ENCODE measurements at regions not wholly inside any gene's neighbourhood (a gene's known extent, or its start where the extent isn't known, plus 50 kb on each side); places are given as distances from the start of the nearest gene placed in this dataset.

DNA sequence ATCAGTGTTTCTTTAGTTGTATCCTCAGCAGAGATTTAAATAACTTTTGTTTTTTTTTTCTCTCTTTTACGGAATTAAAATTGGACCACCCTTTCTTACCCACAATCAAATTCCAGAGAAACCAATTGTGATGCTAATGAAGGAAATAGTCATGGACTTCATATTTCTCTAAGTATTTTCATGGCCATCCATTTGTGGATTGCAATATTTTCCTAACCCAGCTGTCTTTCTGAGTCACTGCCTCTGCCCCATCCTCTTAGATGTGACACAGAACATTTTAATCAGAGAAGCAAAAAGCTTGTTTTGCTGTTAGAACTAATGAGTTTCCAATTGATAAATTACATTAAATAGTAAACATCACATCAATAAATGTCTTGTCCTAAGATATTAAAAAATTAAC is 405.5 kb upstream of the ADGRB3 start:
- TF ChIP-seq CREB1 (IDR thresholded peaks at IDR 0.05; ENCODE audit: low read depth) (no peak), EGR1 (IDR thresholded peaks at IDR 0.05) (no peak), TEAD4 (IDR thresholded peaks at IDR 0.05) (no peak), RAD21 (IDR thresholded peaks at IDR 0.05; ENCODE audit: low read depth) (no peak), TAF1 (IDR thresholded peaks at IDR 0.05; ENCODE audit: low read depth) (no peak), EP300 (IDR thresholded peaks at IDR 0.05; ENCODE audit: borderline replicate concordance) (no peak), TCF12 (IDR thresholded peaks at IDR 0.05; ENCODE audit: low read depth) (no peak), FOXM1 (IDR thresholded peaks at IDR 0.05; ENCODE audit: borderline replicate concordance, low read depth) (no peak), YY1 (IDR thresholded peaks at IDR 0.05; ENCODE audit: low read depth) (no peak), ZBTB7A (IDR thresholded peaks at IDR 0.05; ENCODE audit: low read depth) (no peak), NFIC (IDR thresholded peaks at IDR 0.05) (no peak), CEBPB (IDR thresholded peaks at IDR 0.05) (no peak)
- TF ChIP-seq, protein P1, sequence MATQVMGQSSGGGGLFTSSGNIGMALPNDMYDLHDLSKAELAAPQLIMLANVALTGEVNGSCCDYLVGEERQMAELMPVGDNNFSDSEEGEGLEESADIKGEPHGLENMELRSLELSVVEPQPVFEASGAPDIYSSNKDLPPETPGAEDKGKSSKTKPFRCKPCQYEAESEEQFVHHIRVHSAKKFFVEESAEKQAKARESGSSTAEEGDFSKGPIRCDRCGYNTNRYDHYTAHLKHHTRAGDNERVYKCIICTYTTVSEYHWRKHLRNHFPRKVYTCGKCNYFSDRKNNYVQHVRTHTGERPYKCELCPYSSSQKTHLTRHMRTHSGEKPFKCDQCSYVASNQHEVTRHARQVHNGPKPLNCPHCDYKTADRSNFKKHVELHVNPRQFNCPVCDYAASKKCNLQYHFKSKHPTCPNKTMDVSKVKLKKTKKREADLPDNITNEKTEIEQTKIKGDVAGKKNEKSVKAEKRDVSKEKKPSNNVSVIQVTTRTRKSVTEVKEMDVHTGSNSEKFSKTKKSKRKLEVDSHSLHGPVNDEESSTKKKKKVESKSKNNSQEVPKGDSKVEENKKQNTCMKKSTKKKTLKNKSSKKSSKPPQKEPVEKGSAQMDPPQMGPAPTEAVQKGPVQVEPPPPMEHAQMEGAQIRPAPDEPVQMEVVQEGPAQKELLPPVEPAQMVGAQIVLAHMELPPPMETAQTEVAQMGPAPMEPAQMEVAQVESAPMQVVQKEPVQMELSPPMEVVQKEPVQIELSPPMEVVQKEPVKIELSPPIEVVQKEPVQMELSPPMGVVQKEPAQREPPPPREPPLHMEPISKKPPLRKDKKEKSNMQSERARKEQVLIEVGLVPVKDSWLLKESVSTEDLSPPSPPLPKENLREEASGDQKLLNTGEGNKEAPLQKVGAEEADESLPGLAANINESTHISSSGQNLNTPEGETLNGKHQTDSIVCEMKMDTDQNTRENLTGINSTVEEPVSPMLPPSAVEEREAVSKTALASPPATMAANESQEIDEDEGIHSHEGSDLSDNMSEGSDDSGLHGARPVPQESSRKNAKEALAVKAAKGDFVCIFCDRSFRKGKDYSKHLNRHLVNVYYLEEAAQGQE (IDR thresholded peaks at IDR 0.05; ENCODE audit: low read depth), result no peak
- TF ChIP-seq, protein P2, sequence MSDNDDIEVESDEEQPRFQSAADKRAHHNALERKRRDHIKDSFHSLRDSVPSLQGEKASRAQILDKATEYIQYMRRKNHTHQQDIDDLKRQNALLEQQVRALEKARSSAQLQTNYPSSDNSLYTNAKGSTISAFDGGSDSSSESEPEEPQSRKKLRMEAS (IDR thresholded peaks at IDR 0.05), result no peak
- TF ChIP-seq, protein P3, sequence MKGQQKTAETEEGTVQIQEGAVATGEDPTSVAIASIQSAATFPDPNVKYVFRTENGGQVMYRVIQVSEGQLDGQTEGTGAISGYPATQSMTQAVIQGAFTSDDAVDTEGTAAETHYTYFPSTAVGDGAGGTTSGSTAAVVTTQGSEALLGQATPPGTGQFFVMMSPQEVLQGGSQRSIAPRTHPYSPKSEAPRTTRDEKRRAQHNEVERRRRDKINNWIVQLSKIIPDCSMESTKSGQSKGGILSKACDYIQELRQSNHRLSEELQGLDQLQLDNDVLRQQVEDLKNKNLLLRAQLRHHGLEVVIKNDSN (IDR thresholded peaks at IDR 0.05), result no peak

DNA sequence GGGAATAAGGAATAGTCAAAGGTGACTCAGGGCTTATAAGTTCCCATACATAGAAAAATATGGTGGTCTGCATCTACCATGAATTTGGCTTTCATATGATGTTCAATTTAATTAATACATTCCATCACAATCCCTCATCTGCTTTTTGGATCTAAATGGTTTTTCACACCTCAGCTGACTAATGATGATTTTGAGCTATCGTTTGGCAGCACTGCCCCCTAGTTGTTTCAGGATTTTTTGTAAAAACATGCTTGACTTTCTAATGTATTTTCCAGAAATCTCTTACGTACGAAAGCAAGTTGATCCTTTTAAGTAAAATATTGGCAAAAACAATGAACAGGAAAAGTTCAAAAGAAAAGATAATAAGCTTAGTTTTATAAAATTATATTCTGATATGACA is 408.6 kb upstream of the ADGRB3 start:
- no peak for TF ChIP-seq CREB1 (IDR thresholded peaks at IDR 0.05; ENCODE audit: low read depth)
- TF ChIP-seq NFIC (IDR thresholded peaks at IDR 0.05), result no peak
- no peak for TF ChIP-seq FOXM1 (IDR thresholded peaks at IDR 0.05; ENCODE audit: borderline replicate concordance, low read depth)
- TF ChIP-seq CEBPB (IDR thresholded peaks at IDR 0.05), result no peak
- TF ChIP-seq, protein P2 (IDR thresholded peaks at IDR 0.05), result no peak
- no peak for TF ChIP-seq YY1 (IDR thresholded peaks at IDR 0.05; ENCODE audit: low read depth)
- TF ChIP-seq RAD21 (IDR thresholded peaks at IDR 0.05; ENCODE audit: low read depth), result peak; percentile 70

DNA sequence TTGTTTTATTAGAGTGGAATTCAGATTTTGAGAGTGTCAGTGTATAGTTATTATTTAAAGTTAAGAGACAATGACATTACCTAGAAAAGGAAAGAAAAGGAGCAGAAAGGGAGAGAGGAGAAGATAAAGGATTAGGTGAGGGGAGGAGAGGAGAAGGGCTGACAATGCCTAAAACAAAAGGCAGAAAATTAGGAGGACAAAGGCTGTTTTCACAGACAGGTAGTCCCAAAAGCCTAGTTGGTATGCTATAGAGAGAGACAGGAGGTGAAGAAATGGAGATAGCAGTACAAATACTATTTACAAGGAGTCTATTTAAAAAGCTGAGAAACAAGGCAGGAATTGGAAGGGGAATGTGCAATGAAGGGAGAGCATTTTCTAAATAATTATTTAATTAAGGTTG is 409.4 kb upstream of the ADGRB3 start:
- TF ChIP-seq, protein P2 (IDR thresholded peaks at IDR 0.05), result no peak
- TF ChIP-seq NFIC (IDR thresholded peaks at IDR 0.05) (no peak), ZBTB7A (IDR thresholded peaks at IDR 0.05; ENCODE audit: low read depth) (no peak), EP300 (IDR thresholded peaks at IDR 0.05; ENCODE audit: borderline replicate concordance) (no peak), TAF1 (IDR thresholded peaks at IDR 0.05; ENCODE audit: low read depth) (no peak), CREB1 (IDR thresholded peaks at IDR 0.05; ENCODE audit: low read depth) (no peak), TEAD4 (IDR thresholded peaks at IDR 0.05) (no peak), EGR1 (IDR thresholded peaks at IDR 0.05) (no peak), RAD21 (IDR thresholded peaks at IDR 0.05; ENCODE audit: low read depth) (no peak), YY1 (IDR thresholded peaks at IDR 0.05; ENCODE audit: low read depth) (no peak), FOXM1 (IDR thresholded peaks at IDR 0.05; ENCODE audit: borderline replicate concordance, low read depth) (no peak), TCF12 (IDR thresholded peaks at IDR 0.05; ENCODE audit: low read depth) (no peak), CEBPB (IDR thresholded peaks at IDR 0.05) (no peak)
- TF ChIP-seq, protein P3 (IDR thresholded peaks at IDR 0.05), result no peak
- TF ChIP-seq, protein P1 (IDR thresholded peaks at IDR 0.05; ENCODE audit: low read depth), result no peak

DNA sequence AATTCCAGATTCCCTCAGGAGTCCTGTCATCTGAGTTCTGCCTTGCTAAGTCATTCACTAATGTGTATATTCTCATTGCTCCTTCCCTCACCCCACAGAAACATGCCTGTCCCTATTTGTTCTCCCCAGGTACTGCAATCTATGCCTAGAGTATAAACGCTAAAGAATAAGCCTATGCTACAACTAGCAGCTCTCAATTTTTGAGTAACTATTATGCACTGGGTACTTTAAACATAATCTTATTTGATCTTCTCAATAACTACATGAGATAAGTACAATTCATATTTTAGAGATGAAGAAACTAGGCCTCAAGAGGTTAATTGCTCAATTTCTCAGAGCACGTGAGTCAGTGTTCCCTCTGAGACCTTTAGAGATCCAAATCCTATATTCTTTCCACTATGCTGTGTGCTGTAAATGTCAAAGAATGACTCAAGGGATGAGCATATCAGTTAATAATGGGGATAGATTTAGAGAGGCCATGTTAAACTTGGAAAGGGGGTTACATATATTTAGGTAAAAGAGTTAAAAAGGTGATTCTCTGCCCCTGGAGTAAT is 423.8 kb upstream of the ADGRB3 start:
- TF ChIP-seq, protein P2 (IDR thresholded peaks at IDR 0.05), result no peak
- TF ChIP-seq EGR1 (IDR thresholded peaks at IDR 0.05) (no peak), FOXM1 (IDR thresholded peaks at IDR 0.05; ENCODE audit: borderline replicate concordance, low read depth) (no peak), EP300 (IDR thresholded peaks at IDR 0.05; ENCODE audit: borderline replicate concordance) (no peak), CREB1 (IDR thresholded peaks at IDR 0.05; ENCODE audit: low read depth) (no peak), TAF1 (IDR thresholded peaks at IDR 0.05; ENCODE audit: low read depth) (no peak), TEAD4 (IDR thresholded peaks at IDR 0.05) (no peak), CEBPB (IDR thresholded peaks at IDR 0.05) (no peak)

DNA sequence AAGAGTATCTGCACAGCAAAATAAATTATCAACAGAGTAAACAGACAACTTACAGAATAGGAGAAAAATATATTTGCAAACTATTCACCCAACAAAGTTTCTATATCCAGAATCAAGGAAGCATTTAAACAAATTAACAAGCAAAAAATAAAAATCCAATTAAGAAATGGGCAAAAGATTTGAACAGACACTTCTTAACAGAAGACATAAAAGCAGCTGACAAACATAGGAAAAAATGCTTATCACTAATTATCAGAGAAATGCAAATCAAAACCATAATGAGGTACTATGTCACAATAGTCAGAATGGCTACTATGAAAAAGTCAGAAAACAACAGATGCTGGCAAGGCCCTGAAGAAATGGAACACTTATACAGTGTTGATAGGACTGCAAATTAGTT is 434.2 kb upstream of the ADGRB3 start:
- TF ChIP-seq, protein P2 (IDR thresholded peaks at IDR 0.05), result no peak
- TF ChIP-seq, protein P1 (IDR thresholded peaks at IDR 0.05; ENCODE audit: low read depth), result no peak
- TF ChIP-seq FOXM1 (IDR thresholded peaks at IDR 0.05; ENCODE audit: borderline replicate concordance, low read depth) (no peak), ZBTB7A (IDR thresholded peaks at IDR 0.05; ENCODE audit: low read depth) (no peak), NFIC (IDR thresholded peaks at IDR 0.05) (no peak), TCF12 (IDR thresholded peaks at IDR 0.05; ENCODE audit: low read depth) (no peak), EP300 (IDR thresholded peaks at IDR 0.05; ENCODE audit: borderline replicate concordance) (no peak), CEBPB (IDR thresholded peaks at IDR 0.05) (no peak), CREB1 (IDR thresholded peaks at IDR 0.05; ENCODE audit: low read depth) (no peak), RAD21 (IDR thresholded peaks at IDR 0.05; ENCODE audit: low read depth) (no peak), TEAD4 (IDR thresholded peaks at IDR 0.05) (no peak)
- TF ChIP-seq, protein P3 (IDR thresholded peaks at IDR 0.05), result no peak
